ENCODE measurements at regions not wholly inside any gene's neighbourhood (a gene's known extent, or its start where the extent isn't known, plus 50 kb on each side); places are given as distances from the start of the nearest gene placed in this dataset.

DNA sequence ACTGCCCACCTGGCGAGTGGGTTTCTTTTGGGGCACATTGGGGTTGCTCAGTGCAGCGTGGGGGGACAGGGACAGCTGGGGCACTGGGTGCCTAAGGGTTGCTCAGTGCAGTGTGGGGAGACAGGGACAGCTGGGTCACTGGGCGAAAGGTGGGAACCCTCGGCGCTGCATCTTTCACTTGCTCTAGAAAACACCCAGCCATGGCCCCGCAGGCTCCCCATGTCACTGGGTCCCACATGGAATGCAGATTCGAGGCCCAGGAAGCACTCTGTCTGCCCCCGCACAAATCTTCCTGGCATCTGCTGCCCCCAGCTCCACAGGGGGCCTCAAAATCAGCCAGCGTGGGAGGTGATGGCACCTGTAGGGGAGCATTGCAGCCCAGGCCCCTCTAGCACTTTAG, 229.3 kb downstream of the BRD1 start:
- TF ChIP-seq, protein P1, sequence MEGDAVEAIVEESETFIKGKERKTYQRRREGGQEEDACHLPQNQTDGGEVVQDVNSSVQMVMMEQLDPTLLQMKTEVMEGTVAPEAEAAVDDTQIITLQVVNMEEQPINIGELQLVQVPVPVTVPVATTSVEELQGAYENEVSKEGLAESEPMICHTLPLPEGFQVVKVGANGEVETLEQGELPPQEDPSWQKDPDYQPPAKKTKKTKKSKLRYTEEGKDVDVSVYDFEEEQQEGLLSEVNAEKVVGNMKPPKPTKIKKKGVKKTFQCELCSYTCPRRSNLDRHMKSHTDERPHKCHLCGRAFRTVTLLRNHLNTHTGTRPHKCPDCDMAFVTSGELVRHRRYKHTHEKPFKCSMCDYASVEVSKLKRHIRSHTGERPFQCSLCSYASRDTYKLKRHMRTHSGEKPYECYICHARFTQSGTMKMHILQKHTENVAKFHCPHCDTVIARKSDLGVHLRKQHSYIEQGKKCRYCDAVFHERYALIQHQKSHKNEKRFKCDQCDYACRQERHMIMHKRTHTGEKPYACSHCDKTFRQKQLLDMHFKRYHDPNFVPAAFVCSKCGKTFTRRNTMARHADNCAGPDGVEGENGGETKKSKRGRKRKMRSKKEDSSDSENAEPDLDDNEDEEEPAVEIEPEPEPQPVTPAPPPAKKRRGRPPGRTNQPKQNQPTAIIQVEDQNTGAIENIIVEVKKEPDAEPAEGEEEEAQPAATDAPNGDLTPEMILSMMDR (IDR thresholded peaks at IDR 0.05; ENCODE audit: low read depth, low read length), result no peak
- no peak for DNase-seq (ENCODE audit: extremely low read depth, low read depth)

DNA sequence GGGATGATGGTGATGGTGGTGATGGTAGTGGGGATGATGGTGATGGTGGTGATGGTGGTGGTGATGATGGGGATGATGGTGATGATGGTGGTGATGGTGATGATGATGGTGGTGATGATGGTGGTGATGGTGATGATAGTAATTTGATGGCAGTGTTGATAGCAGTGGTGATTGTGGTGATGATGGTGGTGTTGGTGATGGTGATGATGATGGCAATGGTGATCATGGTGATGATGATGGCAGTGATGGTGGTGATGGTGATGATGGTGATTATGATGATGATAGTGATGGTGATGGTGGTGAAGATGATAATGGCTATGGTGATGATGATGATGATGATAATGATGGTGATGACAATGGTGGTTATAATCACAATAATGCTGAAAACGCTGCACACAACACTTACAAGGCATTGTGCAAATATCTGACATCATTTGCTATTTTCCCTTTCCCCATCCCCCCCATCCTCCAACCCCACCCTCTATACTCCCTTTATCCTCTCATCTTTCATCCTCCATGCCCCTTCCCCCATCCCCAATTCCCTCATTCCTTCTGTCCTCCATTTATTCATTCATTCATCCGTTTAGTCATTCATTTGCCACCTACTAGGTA, 230.1 kb downstream of the BRD1 start:
- TF ChIP-seq, protein P1 (IDR thresholded peaks at IDR 0.05; ENCODE audit: low read depth, low read length), result no peak
- no peak for DNase-seq (ENCODE audit: extremely low read depth, low read depth)

DNA sequence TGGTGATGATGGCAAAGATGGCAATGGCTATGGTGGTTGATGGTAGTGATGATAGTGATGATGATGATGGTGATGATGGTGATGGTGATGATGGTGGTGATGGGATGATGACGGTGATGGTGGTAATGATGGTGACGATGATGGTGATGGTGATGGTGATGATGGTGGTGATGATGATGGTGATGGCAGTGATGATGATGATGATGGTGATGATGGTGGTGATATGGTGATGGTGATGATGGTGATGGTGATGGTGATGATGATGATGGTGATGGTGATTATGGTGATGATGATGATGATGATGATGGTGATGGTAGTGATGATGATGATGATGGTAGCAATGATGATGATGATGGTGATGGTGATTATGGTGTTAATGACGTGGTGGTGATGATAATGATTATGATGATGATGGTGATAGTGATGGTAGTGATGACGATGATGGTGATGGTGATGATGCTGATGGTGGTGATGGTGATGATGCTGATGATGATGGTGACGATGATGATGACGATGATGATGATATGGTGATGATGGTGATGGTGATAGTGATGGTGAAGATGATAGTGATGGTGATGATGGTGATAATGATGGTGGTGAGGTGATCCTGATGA, 232.1 kb downstream of the BRD1 start:
- no peak for DNase-seq (ENCODE audit: extremely low read depth, low read depth)
- TF ChIP-seq, protein P1 (IDR thresholded peaks at IDR 0.05; ENCODE audit: low read depth, low read length), result no peak

DNA sequence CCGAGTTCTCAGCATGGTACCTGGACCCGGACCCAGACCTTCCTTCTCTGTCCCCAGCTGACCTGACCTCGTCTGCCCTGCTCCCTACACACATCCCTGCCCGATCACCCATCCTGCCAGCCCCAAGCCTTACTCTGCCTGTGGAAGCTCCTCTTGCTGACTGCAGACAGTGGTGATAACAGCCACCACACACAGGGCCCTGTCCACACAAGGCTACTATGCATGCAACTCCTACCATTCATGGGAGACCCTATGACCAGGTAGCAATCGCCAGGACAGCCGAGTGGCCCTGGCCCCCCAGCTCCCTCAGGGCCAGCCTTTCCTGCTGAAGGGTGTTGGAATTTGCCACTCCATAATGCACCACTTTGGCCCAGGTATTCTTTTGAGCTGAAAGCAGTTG, 233.6 kb downstream of the BRD1 start:
- TF ChIP-seq, protein P1 (IDR thresholded peaks at IDR 0.05; ENCODE audit: low read depth, low read length), result no peak
- no peak for DNase-seq (ENCODE audit: extremely low read depth, low read depth)

DNA sequence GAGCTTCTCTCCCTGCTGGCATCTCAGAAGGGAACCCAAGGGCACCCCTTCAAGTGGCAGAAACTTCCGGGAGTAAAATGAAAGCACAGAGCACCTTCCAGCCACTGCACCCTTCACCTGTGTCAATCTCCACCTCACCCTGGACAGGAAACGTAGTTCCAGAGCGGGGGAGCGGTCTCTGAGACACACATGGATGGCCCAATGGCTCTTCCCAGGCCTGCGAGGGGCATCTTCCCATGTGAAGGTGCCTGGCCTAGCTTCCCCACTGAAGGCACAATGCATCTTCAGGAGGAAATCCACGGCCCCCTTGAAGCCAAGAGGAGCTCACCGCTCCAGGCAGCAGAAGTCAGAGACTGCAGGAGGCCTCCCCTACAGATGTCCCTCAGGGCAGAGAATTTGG, 234.2 kb downstream of the BRD1 start:
- TF ChIP-seq, protein P1 (IDR thresholded peaks at IDR 0.05; ENCODE audit: low read depth, low read length), result no peak
- no peak for DNase-seq (ENCODE audit: extremely low read depth, low read depth)

DNA sequence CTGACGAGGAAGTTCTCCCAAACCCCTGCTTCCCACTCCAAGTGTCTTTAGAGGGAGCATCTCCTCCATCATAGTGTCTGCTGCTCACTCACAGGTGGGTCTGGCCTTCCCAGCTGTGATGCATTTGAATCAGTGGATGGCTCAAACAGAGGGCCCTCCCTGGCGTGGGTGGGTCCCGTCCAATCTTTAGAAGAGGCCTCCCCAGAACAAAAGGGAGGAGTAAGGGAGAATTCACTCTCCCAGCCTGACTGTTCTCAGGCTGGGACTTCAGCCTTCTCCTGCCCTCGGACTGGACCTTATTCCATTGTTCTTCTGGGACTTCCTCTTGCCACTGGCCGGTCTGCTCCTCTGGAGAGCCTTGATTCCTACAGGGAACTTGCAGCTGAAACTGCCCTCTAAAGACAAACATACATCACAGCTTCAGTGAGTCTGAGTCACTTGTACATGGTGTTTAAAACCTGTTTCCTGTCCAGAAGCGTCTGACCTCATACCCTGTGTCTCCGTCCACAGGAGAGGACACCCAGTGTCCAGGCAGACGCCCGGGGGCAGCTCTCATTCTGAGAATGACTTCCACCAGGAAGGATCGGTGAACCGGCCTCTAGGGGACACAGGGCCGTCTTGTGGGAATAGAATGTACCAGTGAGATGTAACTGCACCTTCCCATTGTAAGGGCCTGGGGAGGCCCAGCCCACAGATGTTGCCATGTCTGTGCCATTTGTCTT, 234.7 kb downstream of the BRD1 start:
- DNase-seq (ENCODE audit: extremely low read depth, low read depth), result no peak
- TF ChIP-seq, protein P1 (IDR thresholded peaks at IDR 0.05; ENCODE audit: low read depth, low read length), result no peak

DNA sequence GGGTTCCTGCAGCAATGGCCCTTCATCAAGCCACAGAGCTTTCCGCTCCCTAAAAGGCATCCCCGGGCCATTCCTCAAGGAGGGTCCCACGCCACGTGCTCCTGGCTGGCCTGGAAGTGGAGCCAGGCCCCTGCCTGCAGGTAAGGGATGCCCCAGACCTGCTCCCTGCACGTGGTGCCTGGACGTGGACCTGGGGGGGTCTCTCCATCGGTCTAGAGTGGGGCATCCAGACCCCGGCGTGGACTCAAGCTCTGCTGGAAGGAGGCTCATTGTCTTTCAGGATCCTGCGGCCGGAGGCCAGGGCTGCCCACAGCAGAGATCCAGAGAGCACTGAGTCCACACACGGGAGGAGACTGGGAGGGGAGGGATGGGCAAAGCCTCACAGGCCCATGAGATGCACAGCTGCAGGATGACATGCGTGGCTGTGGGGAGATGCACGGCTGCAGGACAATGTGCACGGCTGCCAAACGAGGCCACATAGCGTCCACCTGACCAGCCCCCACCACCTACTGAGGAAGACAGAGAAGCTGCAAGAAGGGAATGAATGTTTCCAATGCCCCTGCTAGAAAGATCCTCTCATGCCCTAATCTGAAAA, 236.7 kb downstream of the BRD1 start:
- no peak for DNase-seq (ENCODE audit: extremely low read depth, low read depth)
- TF ChIP-seq, protein P1 (IDR thresholded peaks at IDR 0.05; ENCODE audit: low read depth, low read length), result no peak
